T follicular helper cell (primary cell): ENCODE measurements at regions not wholly inside any gene's neighbourhood (a gene's known extent, or its start where the extent isn't known, plus 50 kb on each side); places are given as distances from the start of the nearest gene placed in this dataset.
"Not testable (repeated sequence)": the region's sequence is repeated elsewhere in the genome, so short reads cannot be mapped to it uniquely, and the experiment has no call there.

Source experiments
- DNase-seq: peaks from one replicate; pipeline ENCODE4 v3.0.0-alpha.2; 2020; ENCODE audit warnings: low read depth

DNA sequence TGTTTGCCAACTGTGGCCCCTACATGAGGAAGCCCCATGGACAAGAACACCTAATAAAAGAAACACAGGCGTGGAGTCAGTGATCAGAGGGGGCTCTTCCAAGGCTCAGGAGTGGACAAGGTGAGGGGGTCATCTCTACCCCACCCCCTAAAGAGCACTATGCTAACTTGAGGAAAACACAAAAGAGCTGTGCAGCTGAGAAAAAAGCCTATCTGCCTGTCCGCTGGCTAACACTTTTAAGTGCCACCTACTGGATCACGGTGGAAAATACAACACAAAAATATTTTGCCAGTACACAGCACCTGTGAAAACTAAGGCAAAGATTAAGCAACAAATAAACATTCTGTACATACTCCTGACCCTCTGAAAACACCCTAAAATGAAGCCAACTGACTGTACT lies 53.1 kb upstream of the COBL start:
- DNase-seq: no peak

GRCh38 chr7:51369228-51369627 lies 52.6 kb upstream of the COBL start:
- DNase-seq: not testable (repeated sequence)

DNA sequence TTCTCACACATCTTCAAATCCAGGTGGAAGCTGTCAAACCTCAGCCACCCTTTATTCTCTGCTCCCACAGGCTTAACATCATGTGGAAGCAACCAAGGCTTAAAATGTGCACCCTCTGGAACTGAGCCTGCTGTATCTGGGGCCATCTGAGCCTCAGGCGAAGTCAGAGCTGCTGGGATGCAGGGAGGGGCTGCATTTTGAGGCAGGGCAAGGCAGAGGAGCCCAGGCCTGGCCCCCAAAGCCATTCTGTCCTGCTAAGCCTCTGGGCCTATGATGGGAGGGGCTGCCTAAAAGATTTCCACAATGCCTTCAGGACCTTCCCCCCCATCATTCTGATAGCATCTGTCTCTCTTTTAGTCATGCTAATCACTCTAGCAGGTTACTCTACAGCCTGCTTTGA lies 51.7 kb upstream of the COBL start:
- DNase-seq: no peak

- DNase-seq: no peak
Measured at GRCh38 chr7:51367614-51367968, 51.0 kb upstream of the COBL start.

- no peak for DNase-seq
Measured at GRCh38 chr7:51366930-51367613, 50.5 kb upstream of the COBL start.
